DMS79 treated with DMSO at 0.1 percent for 48 hours (cell line): ENCODE measurements at regions not wholly inside any gene's neighbourhood (a gene's known extent, or its start where the extent isn't known, plus 50 kb on each side); places are given as distances from the start of the nearest gene placed in this dataset.

Experiments used
- DNase-seq: peaks from one replicate; lab custom pipeline; 2025; lab: John Stamatoyannopoulos, UW

GRCh38 chr2:106629981-106630380 is 142.8 kb downstream of the CD8B2 start:
- DNase-seq = no peak

GRCh38 chr2:106631281-106631680 is 144.1 kb downstream of the CD8B2 start:
- DNase-seq = no peak

GRCh38 chr2:106638043-106638442 is 150.9 kb downstream of the CD8B2 start:
- peak; percentile 58 for DNase-seq

- DNase-seq = no peak
Measured at GRCh38 chr2:106638580-106638979, 151.4 kb downstream of the CD8B2 start.

GRCh38 chr2:106642679-106643078 is 155.5 kb downstream of the CD8B2 start:
- no peak for DNase-seq

GRCh38 chr2:106644623-106645022 is 157.5 kb downstream of the CD8B2 start:
- DNase-seq = no peak

- DNase-seq = no peak
Measured at GRCh38 chr2:106646605-106647004, 159.4 kb downstream of the CD8B2 start.

- no peak for DNase-seq
Measured at GRCh38 chr2:106649306-106649705, 162.1 kb downstream of the CD8B2 start.

- DNase-seq = no peak
Measured at GRCh38 chr2:106653465-106653864, 166.3 kb downstream of the CD8B2 start.

GRCh38 chr2:106658616-106659015 is 171.5 kb downstream of the CD8B2 start:
- DNase-seq = no peak

GRCh38 chr2:106664669-106665068 is 177.5 kb downstream of the CD8B2 start:
- no peak for DNase-seq

- no peak for DNase-seq
Measured at GRCh38 chr2:106667478-106668070, 180.4 kb downstream of the CD8B2 start.

GRCh38 chr2:106685180-106685897 is 198.2 kb downstream of the CD8B2 start:
- DNase-seq = no peak

GRCh38 chr2:106686814-106687213 is 199.2 kb downstream of the ST6GAL2 start:
- DNase-seq = no peak

- no peak for DNase-seq
Measured at GRCh38 chr2:106694964-106695470, 190.9 kb downstream of the ST6GAL2 start.

- no peak for DNase-seq
Measured at GRCh38 chr2:106695919-106696318, 190.0 kb downstream of the ST6GAL2 start.

GRCh38 chr2:106700616-106701015 is 185.4 kb downstream of the ST6GAL2 start:
- no peak for DNase-seq

GRCh38 chr2:106701203-106702022 is 184.6 kb downstream of the ST6GAL2 start:
- DNase-seq = no peak

GRCh38 chr2:106703161-106703560 is 182.8 kb downstream of the ST6GAL2 start:
- no peak for DNase-seq

GRCh38 chr2:106704798-106705197 is 181.2 kb downstream of the ST6GAL2 start:
- no peak for DNase-seq

GRCh38 chr2:106705877-106706276 is 180.1 kb downstream of the ST6GAL2 start:
- DNase-seq = no peak

- DNase-seq = no peak
Measured at GRCh38 chr2:106706283-106706682, 179.7 kb downstream of the ST6GAL2 start.

- no peak for DNase-seq
Measured at GRCh38 chr2:106708209-106708608, 177.8 kb downstream of the ST6GAL2 start.
